ENCODE measurements at regions not wholly inside any gene's neighbourhood (a gene's known extent, or its start where the extent isn't known, plus 50 kb on each side); places are given as distances from the start of the nearest gene placed in this dataset.

DNA sequence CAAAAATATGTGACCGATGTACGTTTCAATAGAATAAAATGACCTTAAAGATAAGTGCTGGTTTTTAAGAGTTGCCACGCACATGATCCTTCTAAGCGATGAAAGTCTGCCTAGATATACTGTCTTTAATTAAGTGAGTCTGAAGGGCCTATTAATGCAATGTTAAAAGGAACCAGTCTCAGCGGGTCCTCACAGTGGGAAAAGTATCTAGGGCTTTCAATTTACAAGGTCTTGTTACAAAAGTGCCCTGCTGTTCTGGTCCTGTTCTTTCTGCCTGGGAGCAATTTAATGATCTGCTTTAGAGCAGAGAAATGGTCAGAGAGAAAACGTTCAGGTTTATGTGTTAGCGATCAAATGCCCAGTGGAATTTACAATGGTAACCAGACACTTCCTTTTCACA lies 864.0 kb downstream of the KCNJ2 start:
- DNase-seq (ENCODE audit: low read depth in 4 of 4, low spot score in 2 of 4) = peak in 1 of 4 donors; percentile 6

DNA sequence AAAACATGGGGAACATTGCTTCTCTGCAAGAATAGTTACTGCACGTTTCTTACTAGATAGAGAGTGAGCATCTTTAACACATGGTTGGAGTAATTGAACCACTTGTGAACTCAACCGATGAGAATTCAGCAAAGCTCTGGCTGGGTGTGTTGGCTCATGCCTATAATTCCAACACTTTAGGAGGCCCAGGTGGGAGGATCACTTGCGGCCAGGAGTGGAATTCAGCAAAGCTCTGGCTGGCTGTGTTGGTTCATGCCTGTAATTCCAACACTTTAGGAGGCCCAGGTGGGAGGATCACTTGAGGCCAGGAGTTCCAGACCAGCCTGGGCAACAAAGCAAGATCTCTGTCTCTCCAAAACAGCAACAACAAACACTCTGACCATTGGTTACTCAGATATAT lies 865.9 kb downstream of the KCNJ2 start:
- no peak for DNase-seq (ENCODE audit: low read depth in 4 of 4, low spot score in 2 of 4)

DNA sequence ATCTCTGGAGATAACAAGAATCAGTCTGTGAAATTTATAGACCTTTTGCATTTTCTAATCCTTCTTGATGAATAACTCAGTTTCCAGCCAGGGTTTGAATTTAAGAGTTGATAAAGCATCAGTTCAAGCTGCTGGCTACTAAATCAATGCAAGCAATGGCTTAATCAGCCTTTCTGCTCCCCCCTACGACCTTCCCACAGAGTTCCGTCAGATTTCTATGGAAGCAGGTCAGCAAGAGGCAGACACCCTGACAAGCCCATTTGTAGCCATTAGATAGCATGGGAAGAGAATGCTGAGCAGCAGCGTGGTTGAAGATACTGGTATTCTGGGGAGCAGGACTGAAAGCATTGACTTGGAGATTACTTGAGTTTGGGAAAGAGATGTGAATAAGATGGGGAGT lies 868.1 kb downstream of the KCNJ2 start:
- no peak for DNase-seq (ENCODE audit: low read depth in 4 of 4, low spot score in 2 of 4)

DNA sequence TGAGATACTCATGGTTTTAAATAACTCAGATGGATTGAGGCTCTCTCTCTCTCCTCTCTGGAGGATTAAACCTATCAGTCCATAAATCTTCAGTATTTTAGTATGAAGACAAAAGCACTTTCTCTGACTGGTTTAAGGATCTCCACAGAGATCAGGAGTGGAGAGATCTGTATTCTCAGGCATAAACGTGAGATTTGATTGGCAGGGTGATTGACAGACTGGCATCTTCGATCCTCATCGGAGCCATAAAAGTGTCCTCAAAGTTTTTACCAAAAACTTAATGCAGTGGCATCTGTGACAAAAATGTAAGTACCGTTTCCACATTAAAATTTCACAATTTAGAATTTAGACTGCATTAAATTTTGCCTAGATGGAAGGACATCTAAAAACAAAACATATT lies 870.1 kb downstream of the KCNJ2 start:
- DNase-seq (ENCODE audit: low read depth in 4 of 4, low spot score in 2 of 4) = no peak

DNA sequence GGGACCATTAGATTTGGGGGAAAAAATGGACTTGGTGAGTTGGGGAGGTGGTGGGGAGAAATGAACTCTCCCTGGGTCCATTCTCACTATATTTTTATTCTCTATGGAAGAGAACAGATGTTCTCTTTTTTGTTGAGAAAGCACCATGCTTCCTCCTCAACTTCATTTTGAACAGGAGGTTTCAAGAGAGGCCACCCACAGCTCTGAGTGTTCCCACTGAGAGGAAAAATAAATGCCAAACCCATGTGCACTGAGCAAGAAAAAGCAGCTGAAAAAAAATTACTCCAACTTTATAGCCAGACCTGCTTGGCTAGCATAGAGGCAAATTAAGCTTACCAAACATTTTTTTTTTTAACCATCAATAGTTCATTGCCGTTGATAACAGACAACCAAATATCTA lies 883.6 kb downstream of the KCNJ2 start:
- DNase-seq (ENCODE audit: low read depth in 4 of 4, low spot score in 2 of 4) = no peak

DNA sequence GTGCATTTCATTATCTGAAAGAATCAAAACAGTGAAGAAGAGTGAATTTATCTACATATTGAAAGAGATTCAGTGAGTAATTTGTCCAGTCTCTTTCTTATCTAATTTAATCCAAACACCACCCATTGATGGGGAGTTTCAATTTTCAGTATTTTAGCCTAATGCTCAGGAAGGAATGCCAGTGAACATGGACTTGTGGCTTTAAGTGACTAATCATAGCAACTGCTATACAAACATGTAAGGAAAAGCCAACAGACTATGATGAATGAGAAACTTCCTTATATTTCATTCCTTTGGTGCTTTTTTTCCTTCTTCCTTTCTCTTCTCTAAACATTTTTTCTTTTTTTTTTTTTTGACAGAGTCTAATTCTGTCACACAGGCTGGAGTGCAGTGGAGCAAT lies 885.8 kb downstream of the KCNJ2 start:
- DNase-seq (ENCODE audit: low read depth in 4 of 4, low spot score in 2 of 4) = no peak

DNA sequence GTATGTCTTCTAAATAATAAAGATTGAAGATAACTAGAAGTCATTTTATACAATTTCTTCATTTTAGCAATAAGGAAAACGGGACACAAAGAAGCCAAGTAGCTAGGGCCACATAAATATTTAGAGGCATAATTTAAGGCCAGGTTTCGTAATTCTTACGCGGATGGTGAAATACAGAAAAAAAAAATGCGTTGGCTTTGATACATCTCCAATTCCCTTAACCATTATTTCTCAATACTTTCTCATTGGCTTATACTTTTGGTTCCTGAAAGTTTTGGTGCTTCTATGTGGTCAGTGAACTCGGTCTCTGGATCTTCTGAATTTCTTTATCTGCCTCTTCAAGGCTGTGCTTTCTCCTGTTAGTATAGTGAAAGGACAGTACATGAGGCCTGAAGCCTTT lies 888.1 kb downstream of the KCNJ2 start:
- DNase-seq (ENCODE audit: low read depth in 4 of 4, low spot score in 2 of 4) = no peak

DNA sequence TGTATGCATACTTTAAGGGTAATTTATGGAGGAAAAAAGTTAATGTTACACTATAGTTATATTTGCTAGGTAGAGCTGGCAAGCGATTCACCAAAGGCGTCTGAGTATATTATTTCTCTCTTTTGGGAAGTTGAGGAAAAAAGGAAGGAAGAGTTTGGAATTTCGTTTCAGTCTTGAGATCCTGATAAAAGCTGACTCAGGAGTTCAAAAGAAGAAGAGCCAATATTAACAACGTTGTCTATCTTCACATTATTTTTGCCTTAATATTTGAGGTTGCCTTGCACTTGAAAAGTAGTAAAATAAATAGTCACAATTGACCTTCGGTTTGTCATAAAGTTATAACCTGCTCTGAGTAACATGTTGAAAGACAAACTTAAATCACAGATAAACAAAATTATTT lies 888.6 kb downstream of the KCNJ2 start:
- no peak for DNase-seq (ENCODE audit: low read depth in 4 of 4, low spot score in 2 of 4)

DNA sequence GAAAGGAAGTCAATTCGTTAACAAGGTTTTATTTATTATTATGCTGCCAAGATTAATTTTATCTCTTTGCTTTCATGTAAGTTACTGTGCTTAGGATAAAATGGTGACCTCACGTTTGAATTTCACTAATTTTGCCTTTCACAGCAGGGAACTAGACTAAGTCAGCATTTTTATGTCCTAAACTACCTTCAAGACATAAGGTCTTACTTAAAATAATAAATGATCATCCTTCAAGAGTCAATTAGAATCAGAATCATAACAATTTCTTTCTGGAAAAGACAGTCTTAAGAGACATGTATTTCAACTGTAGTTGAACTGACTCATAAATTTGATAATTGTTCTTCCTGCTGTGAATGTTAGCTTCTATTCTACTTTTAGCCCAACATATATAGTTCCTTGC lies 893.8 kb downstream of the KCNJ2 start:
- no peak for DNase-seq (ENCODE audit: low read depth in 4 of 4, low spot score in 2 of 4)

DNA sequence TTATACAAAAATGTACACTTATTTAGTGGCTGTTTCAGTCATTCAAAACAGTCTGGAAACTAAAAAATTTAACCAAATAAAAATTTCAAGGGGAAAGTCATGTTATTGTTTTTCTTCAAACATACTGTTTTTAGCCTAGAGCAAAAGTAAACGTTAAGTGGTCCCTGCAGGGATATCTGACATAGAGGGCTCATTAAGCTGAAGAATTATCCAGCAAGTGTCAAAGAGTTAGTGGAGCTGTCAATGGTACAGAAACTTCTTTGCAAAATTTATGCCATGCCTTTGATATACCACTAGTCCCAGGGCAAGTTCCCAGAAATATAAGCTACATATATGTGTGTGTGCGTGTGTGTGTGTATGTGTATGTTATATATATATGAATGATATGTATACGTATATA lies 894.2 kb downstream of the KCNJ2 start:
- DNase-seq (ENCODE audit: low read depth in 4 of 4, low spot score in 2 of 4) = no peak

DNA sequence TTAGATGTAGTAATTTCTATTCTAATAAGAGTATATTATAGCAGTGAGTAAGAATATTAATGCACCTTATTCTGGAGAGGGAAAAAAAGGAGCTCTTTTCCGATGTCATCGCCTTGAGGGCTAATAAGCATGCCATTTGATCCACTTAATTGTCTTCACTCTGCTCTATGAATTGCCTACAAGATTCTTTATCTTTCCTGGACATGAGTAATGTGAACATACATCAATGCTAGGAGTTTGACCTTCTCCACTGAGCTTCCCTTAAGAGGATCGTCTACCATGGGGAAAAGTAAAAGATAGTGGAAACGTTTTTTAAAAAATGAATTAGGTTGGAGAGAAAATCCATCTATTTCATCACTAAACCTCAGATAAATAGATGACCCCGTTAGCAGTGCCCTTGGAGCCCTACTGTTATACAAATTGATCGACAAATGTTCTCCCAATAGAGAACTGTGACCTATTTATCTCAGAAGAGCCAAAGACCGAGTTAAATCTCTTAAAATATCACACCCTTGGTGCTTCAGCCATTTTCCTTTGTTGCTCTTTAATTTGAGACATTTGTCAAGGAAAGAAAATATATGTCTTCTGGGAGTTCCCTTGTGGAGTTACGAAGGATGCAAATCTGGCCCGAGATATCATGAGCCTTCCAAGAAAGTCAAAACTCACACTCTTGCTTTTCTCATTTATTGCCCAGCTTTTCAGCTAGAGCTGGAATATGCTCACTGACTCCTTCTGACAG lies 898.5 kb downstream of the KCNJ2 start:
- no peak for DNase-seq (ENCODE audit: low read depth in 4 of 4, low spot score in 2 of 4)

DNA sequence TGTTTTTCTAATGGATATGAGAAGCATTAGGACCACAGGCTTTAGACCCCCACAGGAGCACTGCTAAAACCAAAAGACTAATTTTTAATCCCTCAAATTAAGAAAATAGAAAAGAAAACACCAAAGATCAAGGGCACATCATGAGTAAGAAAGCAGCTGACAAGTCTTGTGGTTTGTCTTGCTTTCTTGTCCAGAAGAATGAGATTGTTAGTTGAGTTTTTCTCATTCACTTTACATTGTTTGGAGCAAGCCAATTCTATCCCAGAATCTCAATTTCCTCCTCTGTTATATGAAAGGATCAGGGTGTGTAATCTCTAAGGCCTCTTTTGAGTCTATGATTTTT lies 899.0 kb downstream of the KCNJ2 start:
- no peak for DNase-seq (ENCODE audit: low read depth in 4 of 4, low spot score in 2 of 4)

DNA sequence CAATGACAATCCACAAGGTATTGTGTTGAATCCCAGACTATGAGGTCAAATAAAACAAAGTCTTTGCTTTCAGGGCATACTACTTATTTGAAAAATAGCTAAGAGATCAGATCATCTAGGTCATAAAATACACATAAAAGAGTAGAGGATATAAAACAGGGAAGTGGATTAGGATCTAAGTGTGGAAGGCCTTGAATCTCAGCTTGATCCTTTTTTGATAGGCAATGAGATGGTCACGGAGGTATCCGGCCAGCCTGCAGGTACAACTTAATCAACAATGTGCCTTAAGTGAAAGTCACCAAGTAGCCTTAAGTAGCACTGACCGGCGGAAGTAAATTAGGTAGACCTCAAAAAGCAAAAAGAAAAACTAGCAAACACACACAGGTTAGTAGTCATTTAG lies 901.7 kb downstream of the KCNJ2 start:
- DNase-seq (ENCODE audit: low read depth in 4 of 4, low spot score in 2 of 4) = no peak

DNA sequence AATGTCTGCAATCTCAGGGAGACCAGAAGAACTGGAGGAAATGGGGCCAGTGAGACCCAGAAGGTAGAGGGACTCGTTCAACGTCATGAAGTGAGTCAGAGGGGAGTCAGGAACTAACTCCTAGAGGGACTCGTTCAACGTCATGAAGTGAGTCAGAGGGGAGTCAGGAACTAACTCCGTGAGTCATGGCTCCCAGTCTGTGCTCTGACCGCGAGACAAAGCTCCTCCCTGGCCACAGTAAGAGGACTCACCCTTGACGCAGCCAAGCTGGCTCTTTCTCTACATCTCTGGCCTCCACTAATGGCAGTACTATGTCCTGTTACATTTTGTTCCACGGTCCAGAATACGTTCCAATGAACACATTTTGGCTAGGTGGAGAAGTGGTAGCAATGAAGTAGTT lies 902.5 kb downstream of the KCNJ2 start:
- DNase-seq (ENCODE audit: low read depth in 4 of 4, low spot score in 2 of 4) = no peak

DNA sequence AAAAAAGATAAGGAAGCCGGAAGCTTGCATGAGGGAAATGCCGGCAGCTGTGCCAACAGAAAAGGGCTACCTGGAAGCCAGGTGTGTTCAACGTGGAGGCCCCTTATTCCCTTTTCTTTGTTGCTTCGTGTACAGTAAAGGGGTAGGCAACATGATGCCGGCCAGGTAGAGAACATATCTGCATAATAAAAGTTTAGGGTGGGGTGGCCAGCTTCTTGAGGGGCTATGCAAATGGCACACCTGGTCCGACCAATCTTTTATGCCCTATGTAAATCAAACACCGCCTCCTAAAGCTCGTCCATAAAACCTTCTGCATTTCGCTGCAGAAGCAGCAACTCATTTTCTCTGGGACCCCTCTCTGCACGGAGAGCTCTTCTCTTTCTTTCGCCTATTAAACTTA lies 911.6 kb downstream of the KCNJ2 start:
- no peak for DNase-seq (ENCODE audit: low read depth in 4 of 4, low spot score in 2 of 4)

DNA sequence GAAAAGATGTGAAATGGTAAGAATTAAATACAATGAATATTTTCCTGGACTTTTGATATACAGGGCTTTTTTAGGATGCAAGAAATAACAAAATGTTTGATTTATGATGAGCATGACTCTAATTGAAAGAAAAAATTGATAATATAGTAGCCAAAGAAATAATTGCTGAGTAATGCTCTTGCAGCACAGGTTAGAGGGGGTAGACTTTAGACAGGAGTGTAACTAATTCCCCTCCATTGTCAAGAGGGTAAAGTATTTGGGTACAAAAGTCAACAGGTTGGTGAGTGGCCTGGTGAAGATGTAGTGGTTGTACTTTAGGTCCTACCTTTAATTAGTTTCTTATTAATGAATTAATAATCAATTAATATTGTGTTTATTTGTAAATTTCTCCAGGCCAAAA lies 912.3 kb downstream of the KCNJ2 start:
- no peak for DNase-seq (ENCODE audit: low read depth in 4 of 4, low spot score in 2 of 4)

DNA sequence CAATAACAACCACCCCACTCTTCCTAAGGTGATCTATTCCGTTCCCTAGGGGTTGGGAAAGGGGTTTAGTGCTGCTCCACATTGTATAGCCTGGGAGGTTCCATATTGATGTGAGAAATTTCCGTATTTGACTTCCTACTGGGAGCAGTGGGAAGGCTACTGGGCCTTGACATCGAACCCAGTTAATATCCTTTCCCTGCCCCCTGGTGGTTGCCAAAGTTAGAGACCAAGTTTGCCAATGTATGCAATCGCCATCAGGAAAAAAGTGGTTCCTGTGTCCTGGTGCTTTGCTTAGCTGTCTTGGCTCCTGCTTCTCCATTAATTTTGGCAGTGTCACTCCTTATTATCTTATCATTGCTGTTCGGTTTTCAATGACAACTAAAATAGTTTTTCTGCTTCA lies 914.9 kb downstream of the KCNJ2 start:
- DNase-seq (ENCODE audit: low read depth in 4 of 4, low spot score in 2 of 4) = no peak

DNA sequence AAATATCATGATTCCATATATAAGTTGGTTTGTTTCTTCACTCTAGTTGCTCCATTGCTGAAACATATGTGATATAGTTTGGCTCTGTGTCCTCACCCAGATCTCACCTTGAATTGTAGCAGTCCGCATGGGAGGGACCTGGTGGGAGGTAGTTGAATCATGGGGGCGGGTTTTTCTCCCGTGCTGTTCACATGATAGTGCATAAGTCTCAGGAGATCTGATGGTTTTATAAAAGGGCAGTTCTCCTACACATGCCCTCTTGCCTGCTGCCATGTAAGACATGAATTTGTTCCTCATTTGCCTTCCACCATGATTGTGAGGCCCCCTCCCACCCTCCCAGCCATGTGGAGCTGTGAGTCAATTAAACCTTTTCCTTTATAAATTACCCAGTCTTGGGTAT lies 915.5 kb downstream of the KCNJ2 start:
- no peak for DNase-seq (ENCODE audit: low read depth in 4 of 4, low spot score in 2 of 4)

DNA sequence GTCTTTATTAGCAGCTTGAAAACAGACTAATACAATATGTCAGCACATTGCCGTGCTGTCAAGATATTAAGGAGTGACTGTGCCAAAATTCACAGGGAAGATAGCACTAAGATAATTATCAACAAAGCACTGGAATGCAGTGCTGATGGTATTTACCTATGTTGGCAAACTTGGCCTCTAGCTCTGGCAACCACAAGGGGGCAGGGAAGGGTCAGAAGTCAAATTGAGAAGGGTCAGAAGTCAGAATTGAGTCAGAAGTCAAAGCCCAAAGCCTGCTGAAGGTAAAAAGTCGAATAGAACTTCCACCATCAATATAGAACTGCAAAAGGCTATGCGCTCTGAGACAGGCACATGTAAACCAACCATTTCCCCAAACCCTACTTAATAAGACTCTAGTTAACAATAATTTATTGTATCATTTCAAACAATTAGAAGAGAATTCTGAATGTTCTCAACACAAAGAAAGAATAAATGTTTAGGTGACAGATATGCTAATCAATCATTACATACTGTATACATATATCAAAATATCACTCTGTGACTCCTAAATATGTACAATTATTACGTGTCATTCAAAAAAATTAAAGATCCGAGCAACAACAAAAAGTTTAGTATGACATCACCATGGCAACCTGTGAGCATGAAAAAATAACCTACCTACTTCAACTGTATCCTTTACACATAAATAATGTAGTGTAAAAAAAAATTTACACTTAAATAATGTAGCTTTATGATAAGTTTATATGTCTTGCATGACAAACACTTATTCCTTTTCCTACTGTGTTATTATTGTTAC lies 916.1 kb downstream of the KCNJ2 start:
- DNase-seq (ENCODE audit: low read depth in 4 of 4, low spot score in 2 of 4) = no peak

DNA sequence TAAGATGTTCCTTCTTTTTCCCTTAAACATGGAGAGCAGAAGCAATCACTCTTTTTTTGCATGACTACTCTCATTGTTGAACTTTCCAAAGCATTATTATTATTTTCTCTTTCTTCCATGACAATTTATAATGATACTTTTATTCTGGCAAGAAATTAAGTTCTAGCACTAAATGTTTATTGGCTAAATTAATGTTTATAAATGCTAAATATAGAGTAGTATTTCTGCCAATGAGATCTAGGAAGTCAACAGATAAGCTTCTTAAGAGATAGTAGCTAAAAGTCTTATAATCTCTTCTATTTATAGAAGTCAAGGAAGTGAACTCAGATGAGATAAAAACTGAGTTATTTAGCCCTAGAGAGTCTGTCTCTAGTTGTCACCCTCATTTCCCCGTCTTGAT lies 920.1 kb downstream of the KCNJ2 start:
- no peak for DNase-seq (ENCODE audit: low read depth in 4 of 4, low spot score in 2 of 4)

DNA sequence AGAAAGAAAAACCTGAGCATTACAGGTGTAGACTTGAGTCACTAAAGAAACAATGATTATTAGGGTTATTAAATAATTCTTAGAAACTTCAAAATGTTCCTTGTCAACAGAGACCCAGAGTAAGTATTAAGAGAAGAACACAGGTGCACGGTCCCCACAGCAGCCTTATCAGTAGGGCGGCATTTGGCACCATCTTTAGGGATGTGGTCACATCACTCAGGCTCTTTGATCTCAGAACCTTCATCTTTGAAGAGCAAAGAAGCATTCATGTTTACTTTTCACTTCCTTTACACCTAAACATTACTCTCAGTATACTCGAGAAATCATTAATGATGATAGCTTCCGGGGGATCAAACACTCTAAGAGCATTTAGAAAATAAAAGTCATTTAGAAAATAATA lies 928.7 kb downstream of the KCNJ2 start:
- no peak for DNase-seq (ENCODE audit: low read depth in 4 of 4, low spot score in 2 of 4)

DNA sequence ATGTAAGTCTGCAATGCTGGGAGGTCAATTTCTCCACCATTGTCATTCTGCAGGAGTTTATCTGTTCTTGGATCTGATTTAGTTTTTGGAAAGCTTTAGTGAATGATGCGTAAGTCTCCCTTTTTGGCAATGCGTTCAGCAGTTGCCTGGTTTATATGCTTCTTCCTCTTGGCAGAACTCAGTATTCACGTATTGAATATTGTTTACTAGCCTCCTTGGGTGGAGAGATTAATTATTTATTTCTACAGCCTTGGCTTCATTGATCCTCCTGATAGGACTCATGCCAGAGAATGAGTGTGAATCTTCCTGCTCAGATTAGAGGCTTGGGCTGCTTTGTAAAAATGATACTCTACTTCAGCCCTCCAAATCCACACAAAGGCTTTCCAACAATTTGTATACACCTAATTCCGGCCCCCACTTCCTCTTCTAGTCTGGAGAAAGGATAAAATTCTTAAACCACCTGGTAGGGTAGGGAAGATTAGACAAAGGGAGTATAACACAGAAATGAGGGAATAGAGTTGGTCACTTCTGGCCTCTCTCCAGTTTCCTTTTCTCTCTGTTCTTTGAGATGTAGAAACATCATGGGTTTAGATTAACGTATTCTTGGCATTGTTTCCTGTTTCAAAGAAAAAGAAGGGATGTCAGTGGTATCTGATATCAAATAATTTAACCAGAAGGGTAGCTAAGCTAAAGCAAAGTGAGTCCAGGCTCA lies 929.8 kb downstream of the KCNJ2 start:
- DNase-seq (ENCODE audit: low read depth in 4 of 4, low spot score in 2 of 4) = no peak
